ENCODE measurements at regions not wholly inside any gene's neighbourhood (a gene's known extent, or its start where the extent isn't known, plus 50 kb on each side); places are given as distances from the start of the nearest gene placed in this dataset.

GRCh38 chrX:7262551-7262950, 114.6 kb upstream of the PUDP start:
- Mint-ChIP-seq H3K27ac (no peak overlapping the region), H3K9me3 (peaks cover 0 to 2% (median 0%) of the 10 kb centered on the region in 6 donors), H3K4me3 (no peak overlapping the region), H3K36me3 (peaks cover 33 to 49% (median 46%) of the 10 kb centered on the region in 3 donors), H3K27me3 (ENCODE audit: low read depth in 3 of 3) (no peaks in the 10 kb centered on the region), H3K4me1 (no peaks in the 10 kb centered on the region)
- DNase-seq: no peak

GRCh38 chrX:7261672-7262332, 113.8 kb upstream of the PUDP start:
- H3K9me3 Mint-ChIP-seq: peaks cover 0 to 2% (median 0%) of the 10 kb centered on the region in 6 donors
- H3K27me3 Mint-ChIP-seq (ENCODE audit: low read depth in 3 of 3): no peaks in the 10 kb centered on the region
- no peak overlapping the region for H3K27ac Mint-ChIP-seq
- no peak for DNase-seq
- H3K36me3 Mint-ChIP-seq: peaks cover 34 to 57% (median 46%) of the 10 kb centered on the region in 3 donors
- H3K4me3 Mint-ChIP-seq: no peak overlapping the region
- no peaks in the 10 kb centered on the region for H3K4me1 Mint-ChIP-seq

GRCh38 chrX:7254144-7254543, 106.2 kb upstream of the PUDP start:
- DNase-seq: no peak
- Mint-ChIP-seq H3K4me3 (no peak overlapping the region), H3K36me3 (peaks cover 18 to 50% (median 35%) of the 10 kb centered on the region in 3 donors), H3K27ac (no peak overlapping the region), H3K4me1 (peaks cover 11 to 14% of the 10 kb centered on the region in 2 donors), H3K9me3 (peaks cover 0 to 9% (median 5%) of the 10 kb centered on the region in 6 donors), H3K27me3 (ENCODE audit: low read depth in 3 of 3) (no peaks in the 10 kb centered on the region)

- Mint-ChIP-seq H3K27ac (peak overlapping the region in 1 of 6 donors; percentile 36), H3K9me3 (peaks cover 0 to 9% (median 5%) of the 10 kb centered on the region in 6 donors), H3K4me1 (peaks cover 11 to 14% of the 10 kb centered on the region in 2 donors), H3K36me3 (peaks cover 12 to 44% (median 30%) of the 10 kb centered on the region in 3 donors), H3K4me3 (no peak overlapping the region), H3K27me3 (ENCODE audit: low read depth in 3 of 3) (no peaks in the 10 kb centered on the region)
- DNase-seq: no peak
Observed at GRCh38 chrX:7253565-7253964, 105.6 kb upstream of the PUDP start.

GRCh38 chrX:7252013-7252610, 104.2 kb upstream of the PUDP start:
- peak overlapping the region; percentile 40 to 77 (median 60) for H3K4me3 Mint-ChIP-seq

GRCh38 chrX:7247346-7247745, 99.4 kb upstream of the PUDP start:
- no peak for DNase-seq
- H3K36me3 Mint-ChIP-seq: peaks cover 0 to 4% (median 3%) of the 10 kb centered on the region in 3 donors
- H3K27me3 Mint-ChIP-seq (ENCODE audit: low read depth in 3 of 3): peaks cover 0 to 2% (median 0%) of the 10 kb centered on the region in 3 donors
- H3K4me3 Mint-ChIP-seq: no peak overlapping the region
- peaks cover 17 to 20% of the 10 kb centered on the region in 2 donors for H3K4me1 Mint-ChIP-seq
- H3K27ac Mint-ChIP-seq: no peak overlapping the region
- H3K9me3 Mint-ChIP-seq: peaks cover 0 to 3% (median 0%) of the 10 kb centered on the region in 6 donors

More at GRCh38 chrX:7252013-7252610, 104.2 kb upstream of the PUDP start:
- Mint-ChIP-seq H3K27me3 (ENCODE audit: low read depth in 3 of 3) (no peaks in the 10 kb centered on the region), H3K9me3 (peaks cover 0 to 9% (median 4%) of the 10 kb centered on the region in 6 donors), H3K4me1 (peaks cover 11 to 14% of the 10 kb centered on the region in 2 donors), H3K36me3 (peaks cover 4 to 33% (median 21%) of the 10 kb centered on the region in 3 donors), H3K27ac (peak overlapping the region; percentile 65 to 86 (median 77))
- peak in 2 of 3 donors; percentile 5 for DNase-seq

GRCh38 chrX:7244405-7244804, 96.5 kb upstream of the PUDP start:
- peaks cover 0 to 4% (median 3%) of the 10 kb centered on the region in 3 donors for H3K36me3 Mint-ChIP-seq
- no peak overlapping the region for H3K4me3 Mint-ChIP-seq
- H3K4me1 Mint-ChIP-seq: peaks cover 12 to 13% of the 10 kb centered on the region in 2 donors
- no peak overlapping the region for H3K27ac Mint-ChIP-seq
- peaks cover 0 to 3% (median 0%) of the 10 kb centered on the region in 3 donors for H3K27me3 Mint-ChIP-seq (ENCODE audit: low read depth in 3 of 3)
- no peak for DNase-seq
- peaks cover 0 to 3% (median 0%) of the 10 kb centered on the region in 6 donors for H3K9me3 Mint-ChIP-seq

GRCh38 chrX:7242613-7243012, 94.7 kb upstream of the PUDP start:
- Mint-ChIP-seq H3K4me1 (peaks cover 12 to 13% of the 10 kb centered on the region in 2 donors), H3K9me3 (no peaks in the 10 kb centered on the region), H3K4me3 (peak overlapping the region in 1 of 5 donors; percentile 18), H3K27ac (peak overlapping the region in 1 of 6 donors; percentile 33), H3K36me3 (peaks cover 0 to 4% (median 3%) of the 10 kb centered on the region in 3 donors), H3K27me3 (ENCODE audit: low read depth in 3 of 3) (peaks cover 0 to 3% (median 0%) of the 10 kb centered on the region in 3 donors)
- no peak for DNase-seq

- DNase-seq: no peak
- H3K4me3 Mint-ChIP-seq: no peak overlapping the region
- no peak overlapping the region for H3K27ac Mint-ChIP-seq
- H3K36me3 Mint-ChIP-seq: peaks cover 0 to 3% (median 1%) of the 10 kb centered on the region in 3 donors
- H3K9me3 Mint-ChIP-seq: no peaks in the 10 kb centered on the region
- H3K4me1 Mint-ChIP-seq: peaks cover 12 to 13% of the 10 kb centered on the region in 2 donors
- peaks cover 0 to 2% (median 0%) of the 10 kb centered on the region in 3 donors for H3K27me3 Mint-ChIP-seq (ENCODE audit: low read depth in 3 of 3)
Observed at GRCh38 chrX:7240929-7241328, 93.0 kb upstream of the PUDP start.

- Mint-ChIP-seq H3K36me3 (no peaks in the 10 kb centered on the region), H3K9me3 (peaks cover 0 to 2% (median 0%) of the 10 kb centered on the region in 6 donors), H3K27ac (no peak overlapping the region), H3K27me3 (ENCODE audit: low read depth in 3 of 3) (peaks cover 0 to 2% (median 0%) of the 10 kb centered on the region in 3 donors), H3K4me1 (no peaks in the 10 kb centered on the region), H3K4me3 (no peak overlapping the region)
- DNase-seq: no peak
Observed at GRCh38 chrX:7235071-7235470, 87.1 kb upstream of the PUDP start.

GRCh38 chrX:7233580-7234406, 85.8 kb upstream of the PUDP start:
- no peak for DNase-seq
- peak overlapping the region in 1 of 6 donors; percentile 1 for H3K27ac Mint-ChIP-seq
- H3K4me1 Mint-ChIP-seq: no peaks in the 10 kb centered on the region
- peaks cover 0 to 2% (median 0%) of the 10 kb centered on the region in 6 donors for H3K9me3 Mint-ChIP-seq
- H3K27me3 Mint-ChIP-seq (ENCODE audit: low read depth in 3 of 3): peaks cover 0 to 2% (median 0%) of the 10 kb centered on the region in 3 donors
- no peaks in the 10 kb centered on the region for H3K36me3 Mint-ChIP-seq
- H3K4me3 Mint-ChIP-seq: no peak overlapping the region

GRCh38 chrX:7228226-7228625, 80.3 kb upstream of the PUDP start:
- H3K9me3 Mint-ChIP-seq: peaks cover 0 to 2% (median 0%) of the 10 kb centered on the region in 6 donors
- no peak overlapping the region for H3K4me3 Mint-ChIP-seq
- H3K36me3 Mint-ChIP-seq: no peaks in the 10 kb centered on the region
- DNase-seq: no peak
- no peaks in the 10 kb centered on the region for H3K4me1 Mint-ChIP-seq
- H3K27ac Mint-ChIP-seq: no peak overlapping the region
- peaks cover 2 to 3% (median 2%) of the 10 kb centered on the region in 3 donors for H3K27me3 Mint-ChIP-seq (ENCODE audit: low read depth in 3 of 3)

GRCh38 chrX:7225338-7225737, 77.4 kb upstream of the PUDP start:
- Mint-ChIP-seq H3K4me1 (no peaks in the 10 kb centered on the region), H3K9me3 (peaks cover 0 to 5% (median 0%) of the 10 kb centered on the region in 6 donors), H3K27me3 (ENCODE audit: low read depth in 3 of 3) (peaks cover under 1 to 3% (median 2%) of the 10 kb centered on the region in 3 donors), H3K36me3 (peaks cover 0 to 3% (median 0%) of the 10 kb centered on the region in 3 donors), H3K27ac (no peak overlapping the region), H3K4me3 (no peak overlapping the region)
- DNase-seq: no peak

All from immature natural killer cell (primary cell).